C4-2B (cell line): ENCODE measurements at regions not wholly inside any gene's neighbourhood (a gene's known extent, or its start where the extent isn't known, plus 50 kb on each side); places are given as distances from the start of the nearest gene placed in this dataset.

Experiments used
- CTCF ChIP-seq: fragments of 450-650 bp; conservative IDR thresholded peaks from 2 replicates; pipeline ENCODE4 v1.5.1; 2017; ENCODE audit warnings: mild to moderate bottlenecking
- ZFX ChIP-seq: fragments of 450-650 bp; IDR thresholded peaks from 2 replicates; pipeline ENCODE4 v1.6.1; 2017

- TF ChIP-seq CTCF: no peak
- TF ChIP-seq ZFX: no peak
Measured at GRCh38 chr14:25178255-25178654, 128.3 kb upstream of the STXBP6 start.
